ENCODE measurements at regions not wholly inside any gene's neighbourhood (a gene's known extent, or its start where the extent isn't known, plus 50 kb on each side); places are given as distances from the start of the nearest gene placed in this dataset.

DNA sequence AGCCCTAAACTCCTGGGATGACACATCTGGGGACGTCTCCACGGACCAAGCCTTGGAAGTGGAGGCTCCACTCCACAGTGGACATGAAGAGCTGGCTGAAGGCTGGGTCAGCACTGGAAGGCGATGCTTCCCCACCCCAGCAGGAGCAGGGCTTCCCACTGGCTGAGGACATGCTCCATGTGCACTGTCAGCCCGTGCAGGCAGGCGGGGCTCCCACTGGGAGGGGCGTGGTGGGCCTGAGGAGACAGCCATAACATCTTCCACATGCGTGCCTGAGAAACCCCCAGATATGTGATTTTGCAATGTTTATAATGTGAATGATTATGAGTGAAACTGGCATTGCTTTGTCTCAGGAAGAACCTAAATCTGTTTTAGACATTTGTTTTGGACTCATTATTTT is 231.3 kb downstream of the KLF13 start:
- no peak for DNase-seq

DNA sequence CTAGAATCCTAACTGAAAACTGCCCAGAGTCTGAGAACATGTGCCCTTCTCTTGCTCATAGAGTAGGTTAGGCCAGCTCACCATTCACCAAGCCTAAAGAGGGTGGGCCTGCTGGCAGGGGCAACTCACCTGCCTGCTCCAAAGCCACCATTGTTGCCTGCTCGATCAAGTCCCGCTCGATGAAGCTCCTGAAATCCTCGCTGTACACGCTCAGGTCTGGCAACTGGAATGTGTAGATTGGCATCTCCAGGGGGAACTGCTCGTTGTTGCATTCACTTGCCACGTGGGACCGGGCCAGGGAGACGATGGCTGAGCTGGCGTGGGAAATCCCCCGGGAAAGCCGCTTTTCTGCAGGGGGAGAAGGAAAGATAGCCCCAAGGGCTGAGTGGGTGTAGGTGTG is 232.2 kb downstream of the KLF13 start:
- DNase-seq = no peak

DNA sequence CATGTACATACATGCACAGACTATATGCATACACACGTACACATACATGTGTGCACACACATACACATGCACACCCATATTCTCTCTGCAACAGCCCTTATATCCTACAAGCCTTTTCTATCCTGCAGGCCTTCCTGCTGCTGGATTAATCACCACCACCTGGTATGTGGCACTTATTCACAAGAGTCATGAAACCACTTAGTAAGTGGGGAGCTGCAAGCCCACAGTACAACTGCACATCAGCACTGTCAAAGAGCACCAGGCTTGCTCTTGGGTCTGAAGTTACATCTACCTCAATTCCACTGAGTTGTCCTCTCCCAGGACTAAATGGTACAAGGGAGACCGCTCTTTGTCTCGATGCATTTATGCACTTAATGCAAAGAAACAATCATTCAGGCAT is 233.2 kb downstream of the KLF13 start:
- no peak for DNase-seq

DNA sequence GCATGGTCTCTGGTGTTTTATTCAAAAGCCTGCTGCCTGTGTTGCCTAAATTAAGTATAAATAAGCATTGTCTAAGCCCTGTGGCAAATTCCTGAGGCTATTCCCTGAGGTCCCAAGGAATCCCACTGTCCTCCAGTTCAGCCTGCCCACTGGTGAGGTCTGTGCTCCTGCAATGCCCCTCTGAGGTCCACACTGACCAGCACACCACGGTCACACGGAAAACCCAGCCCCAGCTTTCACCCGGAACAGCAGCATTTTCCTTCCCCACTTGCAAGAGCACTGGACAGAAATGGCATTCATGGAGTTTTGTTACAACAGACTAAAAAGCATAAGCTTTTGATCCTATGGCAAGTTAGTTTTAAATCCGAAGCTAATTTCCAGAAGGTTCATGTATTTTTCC is 234.0 kb downstream of the KLF13 start:
- DNase-seq = no peak

DNA sequence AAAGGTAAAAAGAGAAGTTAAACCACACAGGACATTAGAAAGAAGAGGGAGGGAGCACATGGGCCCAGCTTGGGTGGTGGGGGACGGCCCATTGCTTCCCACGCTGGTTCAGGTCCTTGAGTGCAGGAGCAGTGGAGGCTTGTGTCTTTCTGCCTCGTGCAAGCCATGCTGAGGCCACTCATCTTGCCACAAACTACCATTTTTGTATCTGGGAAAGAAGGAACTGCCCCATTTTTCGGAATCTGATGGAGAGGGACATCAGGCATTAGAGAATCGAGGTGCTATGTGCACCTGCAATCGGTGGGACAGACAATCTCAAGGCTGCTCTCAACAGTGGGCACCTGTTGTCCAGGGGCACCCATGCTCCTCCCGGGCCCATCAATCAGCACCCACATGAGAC is 234.5 kb downstream of the KLF13 start:
- DNase-seq = no peak

DNA sequence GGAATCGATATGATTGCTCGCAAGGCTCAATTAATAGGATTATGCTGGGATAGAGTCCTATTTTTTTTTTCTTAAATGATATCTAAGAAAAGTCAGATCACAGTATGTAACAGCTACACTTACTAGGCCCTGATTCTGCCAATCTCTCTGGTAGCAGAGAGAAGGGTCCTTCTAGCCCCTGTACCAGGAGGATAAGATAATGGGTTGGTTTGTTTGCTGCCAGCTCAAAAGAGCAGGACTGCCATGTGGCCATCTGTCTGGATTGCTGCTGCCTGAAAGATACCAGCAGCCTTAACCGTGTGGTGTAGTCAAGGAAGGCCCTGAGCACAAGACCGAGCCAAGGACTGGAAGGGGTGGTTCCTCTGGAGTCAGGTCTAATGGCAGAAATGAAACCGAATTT is 236.4 kb downstream of the KLF13 start:
- DNase-seq = no peak

DNA sequence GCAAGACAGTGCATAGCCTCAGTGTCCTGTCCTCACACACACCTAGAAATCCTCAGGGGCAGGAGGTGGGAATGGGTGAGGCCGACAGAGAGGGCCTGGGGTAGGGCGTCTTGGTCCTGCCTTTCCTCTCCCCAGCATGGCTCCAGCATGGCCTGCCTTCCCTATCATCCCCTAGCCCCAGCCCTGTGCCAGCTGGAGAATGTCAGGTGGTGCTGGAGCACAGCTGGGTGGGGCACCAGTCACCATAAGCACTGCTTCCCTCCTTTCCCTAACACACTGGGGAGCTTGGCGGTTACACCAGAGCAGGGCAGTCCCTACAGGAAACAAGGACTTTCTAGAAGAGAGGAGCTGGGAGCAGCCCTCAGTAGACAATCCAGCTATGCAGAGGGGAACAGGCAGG is 236.8 kb downstream of the KLF13 start:
- no peak for DNase-seq

DNA sequence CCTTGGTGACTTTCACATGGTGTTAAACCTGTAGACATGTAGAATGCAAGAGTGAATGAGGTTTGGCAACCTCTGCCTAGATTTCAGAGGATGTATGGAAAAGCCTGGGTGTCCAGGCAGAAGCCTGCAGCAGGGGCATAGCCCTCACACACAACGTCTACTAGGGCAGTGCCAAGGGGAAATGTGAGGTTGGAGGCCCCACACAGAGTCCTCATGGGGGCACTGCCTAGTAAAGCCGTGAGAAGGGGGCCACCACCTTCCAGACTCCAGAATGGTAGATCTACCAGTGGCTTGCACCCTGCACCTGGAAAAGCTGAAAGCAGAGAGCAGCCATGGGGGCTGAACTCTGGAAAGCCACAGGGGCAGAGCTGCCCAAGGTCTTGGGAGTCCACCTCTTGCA is 241.2 kb downstream of the KLF13 start:
- no peak for DNase-seq

DNA sequence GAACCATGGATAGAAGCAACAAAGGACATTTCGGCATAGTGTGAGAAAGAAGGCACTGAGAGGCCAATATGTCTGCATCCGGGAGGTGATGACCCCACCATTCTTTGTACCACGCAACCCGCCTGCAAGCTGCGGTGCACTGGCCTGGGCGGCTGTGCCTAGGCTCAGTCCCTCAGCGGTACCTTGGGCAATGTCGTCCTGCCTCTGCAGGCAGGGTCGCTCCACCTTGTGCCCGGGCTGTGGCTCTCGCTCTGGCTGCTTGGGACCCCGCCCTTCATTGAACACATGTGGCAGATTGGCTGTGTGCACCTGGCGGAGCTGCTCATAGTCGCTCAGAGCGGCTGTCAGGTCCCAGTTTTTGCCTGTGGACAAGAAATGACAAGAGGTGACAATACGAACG is 243.2 kb downstream of the KLF13 start:
- no peak for DNase-seq

DNA sequence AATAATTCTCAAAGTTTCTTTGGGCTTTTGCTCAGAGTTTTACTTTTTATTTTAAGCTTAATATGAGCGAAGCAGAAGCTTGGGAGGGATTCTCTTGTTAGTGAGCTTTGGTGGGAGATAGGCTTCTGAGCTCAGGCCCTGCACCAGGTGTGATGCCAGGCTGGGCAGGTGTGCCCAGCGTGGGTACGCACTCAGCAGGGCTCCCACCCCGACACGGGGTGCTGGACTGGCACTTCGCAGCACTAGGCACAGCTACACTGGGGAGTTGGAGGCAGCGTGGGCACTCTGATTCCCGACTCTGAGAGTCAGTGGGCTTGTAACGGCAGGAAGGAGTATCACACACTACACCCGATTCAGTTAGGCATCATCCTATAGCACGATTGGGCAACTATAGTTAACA is 244.0 kb downstream of the KLF13 start:
- DNase-seq = no peak

DNA sequence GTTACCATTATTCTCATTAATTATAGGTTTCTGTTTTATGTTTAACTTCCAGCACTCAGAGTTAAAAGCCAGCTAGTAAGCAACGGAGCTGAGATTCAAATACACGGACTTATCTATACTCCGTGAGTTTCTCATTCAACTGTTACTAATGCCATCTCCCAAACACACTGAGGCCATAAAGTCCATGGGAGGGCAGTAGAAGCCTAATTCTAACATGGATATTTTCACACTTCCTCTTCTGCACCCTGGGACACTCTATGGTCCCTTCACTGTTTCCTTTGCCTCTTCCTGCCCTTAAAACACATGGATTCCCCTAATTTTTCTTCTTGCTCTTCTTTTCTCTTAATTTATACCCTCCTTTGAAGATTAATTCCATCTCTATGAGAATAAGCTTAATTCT is 245.0 kb downstream of the KLF13 start:
- no peak for DNase-seq

DNA sequence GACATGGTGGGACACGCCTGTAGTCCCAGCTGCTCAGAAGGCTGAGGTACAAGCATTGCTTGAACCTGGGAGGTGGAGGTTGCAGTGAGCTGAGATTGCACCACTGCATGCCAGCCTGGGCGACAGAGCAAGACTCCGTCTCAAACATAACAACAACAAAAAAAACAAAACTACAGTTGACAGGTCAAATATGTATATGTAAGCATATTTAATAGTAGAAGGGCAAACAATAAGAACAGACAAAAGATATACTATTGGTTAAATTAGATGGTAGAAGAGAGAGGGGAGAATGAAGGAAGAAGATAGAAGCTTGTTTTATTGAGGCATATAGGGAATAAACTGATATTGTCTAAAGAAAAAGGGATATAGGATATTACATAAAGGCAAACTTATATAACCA is 247.1 kb downstream of the KLF13 start:
- DNase-seq = no peak

DNA sequence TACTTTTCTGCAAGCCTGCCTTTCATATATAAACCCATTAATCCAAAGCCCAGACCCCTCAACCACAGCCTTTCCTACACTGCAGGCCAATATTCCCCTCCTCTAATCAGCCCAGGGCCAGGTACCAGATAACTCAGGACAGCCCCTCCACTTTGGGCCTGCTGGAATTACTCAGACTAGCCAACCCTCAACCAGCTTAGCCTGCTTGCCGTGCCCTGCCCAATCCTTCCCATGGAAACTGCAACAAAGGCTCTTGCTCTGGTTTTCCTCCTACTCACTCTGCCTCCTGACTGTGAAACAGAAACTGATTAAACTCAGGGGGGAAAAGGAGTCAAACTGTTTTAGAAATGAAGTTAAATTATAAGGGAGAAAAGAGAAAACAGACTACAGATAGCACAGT is 248.1 kb downstream of the KLF13 start:
- no peak for DNase-seq

DNA sequence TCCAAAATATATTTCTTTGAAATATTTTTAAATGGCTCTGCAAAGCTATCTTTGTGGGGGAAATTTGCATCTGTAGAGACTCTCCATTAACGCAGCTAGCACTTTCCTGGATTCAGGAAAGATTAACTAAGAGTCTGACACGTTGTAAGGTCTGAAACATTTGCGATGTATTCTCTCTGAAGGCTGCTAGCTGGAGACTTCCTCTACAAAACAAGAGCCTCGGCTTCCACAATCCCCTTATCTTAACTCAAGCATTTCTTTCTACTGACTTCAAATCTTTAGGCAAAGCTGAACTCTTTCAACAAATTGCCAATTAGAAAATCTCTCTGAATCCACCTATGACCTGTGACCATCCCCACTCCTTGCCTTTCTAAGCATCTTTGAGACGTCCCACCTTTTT is 250.5 kb downstream of the KLF13 start:
- no peak for DNase-seq

DNA sequence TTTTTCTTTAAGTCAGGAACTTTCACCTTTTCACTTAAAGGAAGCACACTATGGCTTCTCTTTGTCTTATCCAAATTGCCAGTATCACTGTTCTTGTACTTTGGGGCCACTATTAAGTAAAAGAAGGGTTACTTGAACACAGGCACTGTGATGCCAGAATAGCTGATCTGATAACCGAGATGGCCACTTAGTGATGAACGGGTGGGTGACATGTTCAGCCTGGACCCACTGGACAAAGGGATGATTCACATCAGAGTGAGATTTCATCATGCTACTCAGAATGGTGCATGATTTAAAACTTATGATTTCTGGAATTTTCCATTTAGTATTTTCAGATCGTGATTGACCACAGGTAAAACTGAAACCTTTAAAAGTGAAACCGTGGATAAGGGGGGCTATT is 252.6 kb downstream of the KLF13 start:
- no peak for DNase-seq

DNA sequence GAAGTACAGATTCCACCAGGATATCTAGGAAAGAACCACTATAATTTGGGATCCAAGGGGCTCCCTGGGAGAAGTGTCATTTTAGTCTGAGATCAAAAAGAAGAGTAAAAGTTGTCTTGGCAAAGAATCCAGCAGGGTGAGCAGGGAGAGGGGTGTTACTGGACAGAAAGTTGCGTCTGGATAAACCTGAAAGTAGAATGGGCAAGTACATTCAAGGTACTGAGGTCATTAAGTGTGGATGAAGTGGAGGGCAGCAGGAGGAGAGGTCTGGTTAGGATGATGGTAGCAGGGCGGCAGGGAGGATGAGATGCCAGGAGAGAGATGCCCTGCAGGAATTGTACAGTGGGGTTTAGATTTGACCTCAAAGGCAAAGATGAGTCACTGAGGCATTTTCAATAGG is 253.3 kb downstream of the KLF13 start:
- no peak for DNase-seq

DNA sequence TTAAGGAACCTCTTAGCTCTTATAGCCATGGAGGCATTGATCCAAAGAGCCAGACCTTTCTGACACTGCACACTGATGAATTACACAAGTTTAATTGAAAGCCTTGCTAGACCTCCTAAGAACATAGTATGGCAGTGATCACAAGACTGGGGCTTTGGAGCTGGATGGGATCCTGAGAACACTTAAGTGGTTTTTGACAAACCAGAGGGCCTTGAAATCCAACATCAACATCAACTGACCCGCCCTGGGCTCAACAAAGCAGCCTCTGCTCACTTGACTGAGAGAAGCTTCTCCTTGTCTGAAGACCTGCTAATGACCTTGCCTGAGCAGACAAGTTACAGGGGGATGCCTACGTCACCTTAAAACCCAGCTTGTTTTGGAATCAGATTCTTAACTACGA is 257.6 kb downstream of the KLF13 start:
- DNase-seq = no peak

DNA sequence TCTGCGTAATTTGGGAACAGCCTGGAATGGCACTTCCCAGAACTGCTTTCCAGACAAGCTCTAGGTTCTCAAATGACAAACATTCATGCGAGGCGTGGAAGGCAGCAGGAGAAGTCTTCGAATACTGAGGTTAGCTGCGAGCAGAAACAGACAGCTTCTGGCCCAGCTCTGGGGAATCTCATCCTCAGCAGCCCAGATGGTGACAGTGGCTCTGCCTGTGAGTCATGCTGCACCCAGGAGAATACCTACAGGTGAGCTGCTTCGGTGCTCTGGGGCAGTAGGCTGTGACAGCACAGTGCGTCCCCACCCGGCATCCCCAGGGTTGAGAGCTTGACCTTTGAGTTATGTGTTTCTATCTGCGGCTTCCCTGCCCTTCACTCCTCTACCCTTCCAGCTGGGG is 258.6 kb downstream of the KLF13 start:
- no peak for DNase-seq

DNA sequence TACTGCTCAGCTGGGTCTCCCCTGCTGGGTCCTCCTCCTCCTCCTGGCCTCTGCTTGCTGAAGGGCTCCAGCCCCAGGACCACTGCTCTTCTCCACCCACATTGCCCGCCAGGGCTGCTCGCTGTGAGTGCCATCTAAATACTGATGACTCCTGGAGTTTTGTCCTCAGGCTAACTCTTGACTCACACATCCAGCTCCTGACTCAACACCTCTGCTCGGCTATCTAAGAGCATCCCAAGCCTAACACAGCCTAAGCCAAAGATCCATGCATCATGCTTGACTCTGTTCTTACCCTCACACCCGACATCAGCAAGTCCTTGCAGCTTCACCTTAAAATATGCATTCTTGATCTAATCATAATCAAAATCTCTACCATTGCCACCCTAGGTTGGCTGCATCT is 260.2 kb downstream of the KLF13 start:
- no peak for DNase-seq

DNA sequence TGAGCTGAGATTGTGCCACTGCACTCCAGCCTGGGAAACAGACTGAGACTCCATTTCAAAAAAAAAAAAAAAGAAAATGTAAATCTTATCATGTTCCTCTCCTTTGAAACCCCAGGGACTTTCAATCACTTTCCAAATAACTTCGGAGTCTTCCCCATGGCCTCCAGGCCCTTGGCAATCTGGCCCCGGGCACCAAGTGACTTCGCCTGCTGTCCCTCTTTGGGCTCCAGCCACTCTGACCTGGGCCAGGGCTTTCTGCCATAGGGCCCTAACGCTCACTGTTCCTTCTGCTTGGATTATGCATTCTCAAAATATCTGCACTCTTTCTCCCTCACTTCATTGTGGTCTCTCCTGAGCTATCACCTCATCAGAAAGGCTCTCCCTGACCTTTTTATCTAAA is 260.9 kb downstream of the KLF13 start:
- DNase-seq = no peak

DNA sequence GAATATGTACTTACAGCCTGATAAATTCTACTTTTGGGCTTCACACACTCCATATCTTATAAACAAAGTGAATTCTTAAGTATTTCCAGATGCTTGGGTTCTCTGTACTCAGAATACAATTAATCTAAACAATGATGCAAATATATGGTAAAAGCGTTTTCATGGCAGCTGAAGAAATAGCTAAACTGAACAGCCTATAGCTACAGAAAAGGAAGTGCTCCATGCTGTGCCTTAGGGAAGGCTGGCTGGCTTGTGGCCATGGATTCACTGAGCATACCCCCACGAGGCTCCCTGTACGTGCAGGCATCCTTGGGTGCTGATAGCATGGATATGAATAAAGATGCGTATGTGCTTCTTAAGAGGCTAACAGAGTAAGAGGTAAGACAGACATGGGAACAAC is 264.0 kb downstream of the KLF13 start:
- no peak for DNase-seq

DNA sequence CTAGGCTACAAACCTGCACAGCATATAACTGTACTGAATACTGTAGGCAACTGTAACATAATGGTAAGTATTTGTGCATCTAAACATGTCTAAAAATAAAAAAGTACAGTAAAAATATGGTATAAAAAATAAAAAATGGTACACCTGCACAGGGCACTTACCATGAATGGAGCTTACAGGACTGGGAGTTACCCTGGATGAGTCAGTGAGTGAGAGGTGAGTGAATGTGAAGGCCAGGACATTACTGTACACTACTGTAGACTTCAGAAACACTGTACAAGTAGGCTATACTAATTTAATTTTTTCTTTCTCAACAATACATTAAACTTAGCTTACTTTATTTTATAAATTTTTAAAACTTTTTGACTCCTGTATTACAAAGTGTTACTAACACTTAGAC is 265.3 kb downstream of the KLF13 start:
- no peak for DNase-seq

DNA sequence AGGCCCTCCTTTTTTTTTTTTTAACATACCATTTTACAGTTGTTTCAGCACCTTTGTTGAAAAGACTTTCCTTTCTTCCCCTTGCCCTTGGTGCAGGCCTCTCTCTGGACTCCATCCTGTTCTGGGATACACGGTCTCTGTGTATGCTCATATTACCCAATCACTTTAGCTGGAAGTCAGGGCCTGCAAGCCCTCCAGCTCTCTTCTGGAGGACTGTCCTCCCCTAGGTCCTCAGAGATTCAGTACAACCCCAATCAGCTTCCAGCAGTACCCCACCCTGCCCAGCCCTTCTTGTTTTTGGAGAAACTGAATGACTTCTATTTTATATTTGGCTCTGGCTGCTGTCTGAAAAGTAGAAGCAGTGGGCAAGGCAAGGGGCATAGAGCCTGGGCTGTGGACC is 270.8 kb downstream of the KLF13 start:
- no peak for DNase-seq

DNA sequence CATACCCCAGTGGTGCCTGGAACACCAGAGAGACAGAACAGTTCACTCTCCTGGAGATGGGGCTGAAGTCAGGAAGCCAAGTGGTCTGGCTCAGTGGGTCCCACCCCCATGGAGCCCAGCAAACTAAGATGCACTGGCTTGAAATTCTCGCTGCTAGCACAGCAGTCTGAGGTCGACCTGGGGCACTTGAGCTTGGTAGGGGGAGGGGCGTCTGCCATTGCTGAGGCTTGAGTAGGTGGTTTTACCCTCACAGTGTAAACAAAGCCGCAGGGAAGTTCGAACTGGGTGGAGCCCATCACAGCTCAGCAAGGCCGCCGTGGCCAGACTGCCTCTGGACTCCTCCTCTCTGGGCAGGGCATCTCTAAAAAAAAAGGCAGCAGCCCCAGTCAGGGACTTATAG is 272.0 kb downstream of the KLF13 start:
- DNase-seq = peak; percentile 1

DNA sequence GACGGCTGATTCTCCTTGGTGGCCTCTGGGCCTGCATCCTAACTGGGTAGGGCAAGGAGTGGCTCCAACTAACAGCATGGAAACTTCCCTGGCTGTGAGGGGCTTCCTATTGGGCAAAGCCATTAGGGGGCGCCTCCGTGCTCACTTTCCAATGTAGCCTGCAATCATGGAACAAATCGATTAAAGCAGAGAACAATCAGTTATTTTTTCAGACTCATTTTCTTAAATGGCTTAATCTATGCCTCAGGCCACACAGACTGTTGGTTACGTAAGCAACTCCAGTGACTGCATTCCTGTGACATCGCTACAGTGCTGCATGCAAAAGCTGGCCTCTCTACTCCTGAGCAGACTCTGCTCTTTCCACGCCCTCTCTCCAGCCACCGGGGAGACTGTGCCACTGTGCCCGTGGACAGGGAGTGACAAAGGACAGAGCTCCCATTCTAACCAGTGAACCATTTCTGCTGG is 278.9 kb downstream of the KLF13 start:
- DNase-seq = no peak

DNA sequence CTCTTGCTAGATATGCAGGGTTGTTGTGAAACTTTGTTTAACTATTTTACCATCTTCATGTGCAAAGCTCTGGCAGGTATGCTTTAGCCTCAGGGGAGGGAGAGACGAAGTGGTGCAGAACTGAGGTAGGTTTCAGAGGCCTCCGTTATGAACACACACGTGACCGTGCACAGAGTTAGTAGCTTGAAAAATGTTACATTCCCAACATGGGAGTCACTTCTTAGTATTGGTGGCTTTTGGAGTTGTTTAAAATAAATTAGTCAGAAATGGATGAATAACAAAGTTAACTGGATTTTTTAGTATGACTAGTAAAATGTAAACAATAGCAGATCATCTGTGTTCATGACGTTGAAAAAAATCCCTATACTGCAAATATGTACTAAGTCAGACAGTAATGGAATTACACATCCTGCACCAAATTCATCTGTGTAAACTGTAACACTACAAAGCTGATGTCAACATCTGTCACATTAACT is 279.6 kb downstream of the KLF13 start:
- no peak for DNase-seq
